ENCODE measurements at regions not wholly inside any gene's neighbourhood (a gene's known extent, or its start where the extent isn't known, plus 50 kb on each side); places are given as distances from the start of the nearest gene placed in this dataset.

- H3K36me3 ChIP-seq (ENCODE audit: control insufficient read depth in 2 of 2, extremely low read depth in 1 of 2, insufficient read depth in 2 of 2, low read length in 2 of 2), result no peaks in the 10 kb centered on the region
- no peaks in the 10 kb centered on the region for H3K79me2 ChIP-seq (ENCODE audit: control insufficient read depth, insufficient read depth, low read length)
- no peak overlapping the region for H3K4me3 ChIP-seq (replicated peaks in 1 of 3; ENCODE audit: insufficient read depth in 1 of 3, low read depth in 1 of 3, low read length in 3 of 3)
- no peaks in the 10 kb centered on the region for H3K9me3 ChIP-seq (replicated peaks; ENCODE audit: control insufficient read depth, insufficient read depth, low read length)
- no peak overlapping the region for H3K9ac ChIP-seq (replicated peaks; ENCODE audit: extremely low read depth, insufficient read depth, low read length)
- H3K4me2 ChIP-seq (ENCODE audit: insufficient read depth, low read length), result no peak overlapping the region
- ChIA-PET CTCF (interaction anchor here (1.3 kb wide), 1 partner anchor 16 kb away, joined by 3 read pairs; no protein-coding TSS in a partner anchor), POLR2A (no interaction called here)
- FAIRE-seq (no peak), DNase-seq (ENCODE audit: low read depth, low spot score) (peak; percentile 54)
- H2AFZ ChIP-seq (ENCODE audit: low read depth, low read length), result no peak overlapping the region
- TF ChIP-seq FOS (IDR thresholded peaks at IDR 0.05; ENCODE audit: borderline replicate concordance, insufficient read depth, low read length) (no peak), POLR2A (IDR thresholded peaks at IDR 0.05; ENCODE audit: low read depth, low read length) (no peak)
- no peaks in the 10 kb centered on the region for H3K9me1 ChIP-seq (replicated peaks; ENCODE audit: control insufficient read depth, extremely low read depth, insufficient read depth, low read length)
- dilution Hi-C loops (cut with MboI; ENCODE audit: extremely low pct_ligation_motif_present, low sequenced_read_pairs), result no loop called here
- intact Hi-C loops (cut with micrococcal nuclease), result no loop called here
- H3K4me1 ChIP-seq (ENCODE audit: control insufficient read depth, extremely low read depth, insufficient read depth, low read length), result no peaks in the 10 kb centered on the region
- BruUV-seq (replicated peaks), result no TSS peak
- H3K27me3 ChIP-seq (ENCODE audit: control insufficient read depth in 2 of 2, insufficient read depth in 2 of 2, low read length in 2 of 2), result no peaks in the 10 kb centered on the region
- H4K20me1 ChIP-seq (replicated peaks; ENCODE audit: control insufficient read depth, extremely low read depth, insufficient read depth, low read length), result no peaks in the 10 kb centered on the region
- no peak overlapping the region for H3K27ac ChIP-seq (ENCODE audit: insufficient read depth, low read depth, low read length)
These were observed 54.9 kb upstream of the ITM2B start for GRCh38 chr13:48178126-48178525.

- H3K9me1 ChIP-seq (replicated peaks; ENCODE audit: control insufficient read depth, extremely low read depth, insufficient read depth, low read length), result no peaks in the 10 kb centered on the region
- dilution Hi-C loops (cut with MboI; ENCODE audit: extremely low pct_ligation_motif_present, low sequenced_read_pairs) (no loop called here), intact Hi-C loops (cut with micrococcal nuclease) (no loop called here)
- H3K9ac ChIP-seq (replicated peaks; ENCODE audit: extremely low read depth, insufficient read depth, low read length), result no peak overlapping the region
- no peaks in the 10 kb centered on the region for H3K27me3 ChIP-seq (ENCODE audit: control insufficient read depth in 2 of 2, insufficient read depth in 2 of 2, low read length in 2 of 2)
- no peak overlapping the region for H2AFZ ChIP-seq (ENCODE audit: low read depth, low read length)
- no peak overlapping the region for H3K4me2 ChIP-seq (ENCODE audit: insufficient read depth, low read length)
- no peaks in the 10 kb centered on the region for H3K79me2 ChIP-seq (ENCODE audit: control insufficient read depth, insufficient read depth, low read length)
- no TSS peak for BruUV-seq (replicated peaks)
- no peaks in the 10 kb centered on the region for H3K36me3 ChIP-seq (ENCODE audit: control insufficient read depth in 2 of 2, extremely low read depth in 1 of 2, insufficient read depth in 2 of 2, low read length in 2 of 2)
- H3K4me3 ChIP-seq (replicated peaks in 1 of 3; ENCODE audit: insufficient read depth in 1 of 3, low read depth in 1 of 3, low read length in 3 of 3), result no peak overlapping the region
- no peak for DNase-seq (ENCODE audit: low read depth, low spot score)
- FAIRE-seq, result no peak
- H3K27ac ChIP-seq (ENCODE audit: insufficient read depth, low read depth, low read length), result no peak overlapping the region
- H3K4me1 ChIP-seq (ENCODE audit: control insufficient read depth, extremely low read depth, insufficient read depth, low read length), result no peaks in the 10 kb centered on the region
- ChIA-PET POLR2A (no interaction called here), CTCF (no interaction called here)
- H3K9me3 ChIP-seq (replicated peaks; ENCODE audit: control insufficient read depth, insufficient read depth, low read length), result no peaks in the 10 kb centered on the region
- H4K20me1 ChIP-seq (replicated peaks; ENCODE audit: control insufficient read depth, extremely low read depth, insufficient read depth, low read length), result no peaks in the 10 kb centered on the region
- TF ChIP-seq POLR2A (IDR thresholded peaks at IDR 0.05; ENCODE audit: low read depth, low read length) (no peak), POLR2AphosphoS5 (IDR thresholded peaks at IDR 0.05; ENCODE audit: insufficient read depth, low read depth, low read length) (no peak), EZH2 (IDR thresholded peaks at IDR 0.05; ENCODE audit: borderline replicate concordance, low read depth, low read length, severe bottlenecking) (no peak), JUN (IDR thresholded peaks at IDR 0.05; ENCODE audit: borderline replicate concordance, insufficient read depth, insufficient read length, low read depth) (no peak), MYC (IDR thresholded peaks at IDR 0.05; ENCODE audit: low read depth, low read length) (no peak), GATA2 (IDR thresholded peaks at IDR 0.05; ENCODE audit: insufficient read depth, insufficient read length, low read depth, low read length) (no peak), FOS (IDR thresholded peaks at IDR 0.05; ENCODE audit: borderline replicate concordance, insufficient read depth, low read length) (no peak)
- TF ChIP-seq, protein P1, sequence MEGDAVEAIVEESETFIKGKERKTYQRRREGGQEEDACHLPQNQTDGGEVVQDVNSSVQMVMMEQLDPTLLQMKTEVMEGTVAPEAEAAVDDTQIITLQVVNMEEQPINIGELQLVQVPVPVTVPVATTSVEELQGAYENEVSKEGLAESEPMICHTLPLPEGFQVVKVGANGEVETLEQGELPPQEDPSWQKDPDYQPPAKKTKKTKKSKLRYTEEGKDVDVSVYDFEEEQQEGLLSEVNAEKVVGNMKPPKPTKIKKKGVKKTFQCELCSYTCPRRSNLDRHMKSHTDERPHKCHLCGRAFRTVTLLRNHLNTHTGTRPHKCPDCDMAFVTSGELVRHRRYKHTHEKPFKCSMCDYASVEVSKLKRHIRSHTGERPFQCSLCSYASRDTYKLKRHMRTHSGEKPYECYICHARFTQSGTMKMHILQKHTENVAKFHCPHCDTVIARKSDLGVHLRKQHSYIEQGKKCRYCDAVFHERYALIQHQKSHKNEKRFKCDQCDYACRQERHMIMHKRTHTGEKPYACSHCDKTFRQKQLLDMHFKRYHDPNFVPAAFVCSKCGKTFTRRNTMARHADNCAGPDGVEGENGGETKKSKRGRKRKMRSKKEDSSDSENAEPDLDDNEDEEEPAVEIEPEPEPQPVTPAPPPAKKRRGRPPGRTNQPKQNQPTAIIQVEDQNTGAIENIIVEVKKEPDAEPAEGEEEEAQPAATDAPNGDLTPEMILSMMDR (IDR thresholded peaks at IDR 0.05; ENCODE audit: extremely low read depth in 1 of 2, insufficient read depth in 1 of 2, low read depth in 1 of 2, low read length in 2 of 2), result no peak
- TF ChIP-seq, protein P2, sequence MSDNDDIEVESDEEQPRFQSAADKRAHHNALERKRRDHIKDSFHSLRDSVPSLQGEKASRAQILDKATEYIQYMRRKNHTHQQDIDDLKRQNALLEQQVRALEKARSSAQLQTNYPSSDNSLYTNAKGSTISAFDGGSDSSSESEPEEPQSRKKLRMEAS (IDR thresholded peaks at IDR 0.05; ENCODE audit: insufficient read depth, insufficient read length), result no peak
These were observed 56.2 kb upstream of the ITM2B start for GRCh38 chr13:48176781-48177180.
